DMS 273 (cell line): ENCODE measurements at regions not wholly inside any gene's neighbourhood (a gene's known extent, or its start where the extent isn't known, plus 50 kb on each side); places are given as distances from the start of the nearest gene placed in this dataset.
"Not testable (repeated sequence)": the region's sequence is repeated elsewhere in the genome, so short reads cannot be mapped to it uniquely, and the experiment has no call there.

Source experiments
- DNase-seq: peaks from one replicate; lab custom pipeline; 2025; ENCODE audit not compliant: unreplicated experiment; lab: John Stamatoyannopoulos, UW

DNA sequence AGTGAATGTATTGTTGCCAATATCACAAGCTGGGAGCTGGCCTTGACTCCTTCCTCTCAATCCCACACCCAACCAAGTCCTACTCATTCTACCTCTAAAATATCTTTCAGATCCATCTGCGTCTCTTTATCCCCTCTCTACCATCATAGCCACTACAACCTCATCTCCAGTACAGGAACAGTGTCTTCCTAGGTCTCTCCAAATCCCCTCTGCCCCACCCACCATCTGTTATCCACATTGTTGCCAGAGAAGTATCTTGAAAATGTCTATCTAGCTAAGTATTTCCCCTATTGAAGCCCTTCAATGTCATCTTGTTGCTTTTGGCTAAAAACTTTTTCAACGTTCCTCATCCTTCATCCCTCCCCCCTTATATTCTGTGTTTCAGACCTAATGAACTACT lies 244.7 kb downstream of the C12orf75 start:
- DNase-seq: no peak

DNA sequence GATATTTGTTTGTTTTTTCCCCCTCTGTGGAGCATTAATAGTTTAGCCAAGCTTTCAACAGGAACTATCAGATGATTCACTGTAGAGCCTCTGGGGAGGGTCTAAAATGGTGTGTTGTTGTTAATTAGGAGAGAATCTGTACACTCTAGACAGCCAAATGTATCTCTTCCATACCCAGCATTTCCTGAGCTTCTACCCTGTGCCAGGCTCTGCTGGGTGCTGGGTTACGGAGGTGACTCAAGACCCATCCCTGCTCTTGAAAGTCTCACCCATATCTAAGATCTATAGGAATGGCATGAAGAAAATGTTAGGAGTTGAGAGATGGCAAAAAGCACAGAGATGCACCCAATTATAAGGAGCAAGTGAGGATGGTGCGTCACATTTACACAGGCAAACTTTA lies 245.8 kb downstream of the C12orf75 start:
- DNase-seq: no peak

DNA sequence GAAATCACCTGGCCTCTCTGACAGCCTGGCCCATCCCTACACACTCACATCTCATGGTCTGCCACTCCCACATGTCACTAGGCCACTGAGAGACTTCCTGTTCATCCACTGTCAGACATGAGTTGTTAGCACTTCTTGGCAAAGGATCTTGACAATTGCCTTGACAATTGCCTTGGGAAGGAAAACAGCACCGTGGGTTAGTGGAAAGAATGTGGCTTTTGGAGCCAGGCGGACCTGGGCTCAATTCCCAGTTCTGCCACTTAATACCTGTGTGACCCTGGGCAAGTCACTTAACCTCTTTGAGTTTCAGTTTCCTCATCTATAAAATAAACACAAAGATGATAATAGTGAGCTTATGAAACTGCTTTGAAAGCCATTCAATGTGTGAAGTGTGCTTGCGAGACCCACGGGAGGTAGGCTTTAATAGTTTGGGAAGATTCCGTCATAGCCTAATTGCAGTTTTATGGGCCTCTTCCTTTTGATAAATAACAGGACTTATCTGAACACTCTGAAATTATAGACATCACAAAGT lies 250.4 kb downstream of the C12orf75 start:
- DNase-seq: no peak

DNA sequence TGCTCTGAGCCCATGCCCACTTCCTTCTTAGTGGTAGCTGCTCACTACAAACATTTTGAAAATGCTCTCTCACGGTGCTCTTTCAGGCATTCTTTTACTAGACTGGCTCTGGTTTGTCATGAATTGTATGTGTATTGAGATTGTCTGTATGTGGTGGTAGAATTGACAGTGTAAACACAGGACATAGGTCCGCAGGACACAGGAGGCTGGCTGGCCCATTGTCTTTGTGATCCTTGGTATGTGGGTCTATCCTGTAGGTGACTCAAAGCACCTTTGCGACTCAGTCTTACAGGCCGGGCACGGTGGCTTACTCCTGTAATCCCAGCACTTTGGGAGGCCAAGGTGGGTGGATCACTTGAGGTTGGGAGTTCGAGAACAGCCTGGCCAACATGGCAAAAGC lies 250.9 kb downstream of the C12orf75 start:
- no peak for DNase-seq

DNA sequence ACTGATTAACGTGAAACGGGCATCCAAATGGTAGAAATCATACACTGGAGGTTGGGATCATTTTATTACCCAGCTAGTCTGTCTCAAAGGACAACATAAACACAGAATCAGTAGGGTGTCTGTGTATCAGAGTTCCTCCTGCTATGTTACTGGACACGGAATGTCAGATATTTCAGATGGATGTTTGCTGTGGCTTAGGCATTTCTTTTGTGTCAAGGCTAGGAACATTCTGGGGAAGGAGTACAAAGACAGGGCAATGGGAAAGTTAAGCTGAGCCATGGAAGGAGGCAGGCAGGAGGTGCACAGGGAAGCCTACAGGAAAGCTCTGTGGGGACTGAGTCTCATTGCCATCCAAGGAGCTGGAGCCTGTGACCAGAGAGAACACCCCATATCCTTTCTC lies 254.6 kb downstream of the C12orf75 start:
- DNase-seq: no peak

DNA sequence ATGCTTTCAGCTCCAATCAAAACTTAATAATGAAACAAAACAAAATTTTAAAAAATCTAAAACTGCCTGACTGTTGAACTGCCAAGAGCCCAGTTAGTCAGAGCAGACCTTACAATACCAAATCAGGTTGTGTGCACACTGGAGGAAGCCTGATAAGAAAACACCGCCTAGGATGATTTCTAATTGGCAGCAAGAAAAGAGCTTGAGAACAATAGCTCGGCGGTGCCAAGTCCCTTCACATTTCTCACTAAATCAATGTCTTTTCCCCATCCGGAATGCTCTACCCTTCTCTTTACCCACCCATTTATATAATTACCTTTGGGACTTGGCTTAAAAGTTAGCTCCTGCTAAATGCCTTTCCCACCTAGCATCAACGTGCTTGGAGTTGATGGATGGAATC lies 256.7 kb downstream of the C12orf75 start:
- DNase-seq: no peak

DNA sequence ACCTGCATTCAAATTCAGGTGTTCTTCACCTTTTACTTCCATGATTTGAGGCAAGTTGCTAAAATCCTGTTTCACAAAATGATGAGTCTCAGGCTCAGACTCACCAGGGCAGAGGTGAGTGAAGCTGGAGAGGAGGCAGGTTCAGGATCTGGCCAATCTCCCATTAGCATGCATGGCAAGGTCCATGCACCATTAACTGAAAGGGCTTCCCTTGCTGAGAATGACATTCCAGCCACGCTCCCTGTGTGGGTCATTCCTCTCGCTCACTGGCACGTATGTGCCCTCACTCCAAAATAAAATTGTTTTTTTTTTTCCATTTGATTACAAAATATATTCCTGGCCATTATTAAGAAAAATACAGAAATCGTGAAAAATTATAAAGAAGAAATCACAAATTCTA lies 257.6 kb downstream of the C12orf75 start:
- DNase-seq: no peak

DNA sequence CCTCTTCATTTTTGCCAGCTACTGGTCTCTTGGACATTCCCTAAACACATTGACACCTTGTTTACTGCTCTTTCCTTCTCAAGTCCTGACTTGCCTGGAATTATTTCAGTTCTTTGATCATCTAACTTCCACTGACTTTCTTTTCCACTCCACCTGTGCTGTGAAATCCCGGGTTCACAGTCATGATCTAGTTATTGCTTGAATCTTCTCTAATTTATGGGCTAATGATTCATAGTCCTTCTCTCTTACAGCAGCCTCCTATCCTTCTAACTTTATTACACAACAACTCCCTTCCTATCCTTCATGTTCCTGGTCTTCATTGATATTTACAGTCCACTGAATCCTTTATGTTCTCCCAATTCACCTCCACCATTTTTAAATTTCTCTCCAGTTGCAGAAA lies 260.1 kb downstream of the C12orf75 start:
- DNase-seq: no peak

DNA sequence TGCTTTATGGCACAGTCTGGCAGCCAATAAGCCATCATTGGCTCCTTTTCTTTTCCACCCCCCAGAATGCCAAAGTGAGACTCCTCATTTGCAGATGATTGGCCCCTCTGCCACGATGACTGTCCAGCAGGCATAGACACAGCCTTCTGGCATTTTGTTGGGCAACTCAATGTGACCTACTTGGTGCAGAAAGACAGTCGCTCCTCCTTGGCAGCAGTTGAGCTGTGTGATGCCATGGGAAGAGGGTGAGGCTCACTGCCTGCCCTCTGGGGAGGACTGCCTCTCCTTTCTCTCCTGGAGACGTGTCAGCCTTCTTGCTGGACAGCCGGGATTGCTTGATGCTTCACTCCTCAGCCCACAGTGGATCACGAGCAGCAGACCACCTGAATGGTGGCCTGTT lies 264.9 kb downstream of the C12orf75 start:
- no peak for DNase-seq

DNA sequence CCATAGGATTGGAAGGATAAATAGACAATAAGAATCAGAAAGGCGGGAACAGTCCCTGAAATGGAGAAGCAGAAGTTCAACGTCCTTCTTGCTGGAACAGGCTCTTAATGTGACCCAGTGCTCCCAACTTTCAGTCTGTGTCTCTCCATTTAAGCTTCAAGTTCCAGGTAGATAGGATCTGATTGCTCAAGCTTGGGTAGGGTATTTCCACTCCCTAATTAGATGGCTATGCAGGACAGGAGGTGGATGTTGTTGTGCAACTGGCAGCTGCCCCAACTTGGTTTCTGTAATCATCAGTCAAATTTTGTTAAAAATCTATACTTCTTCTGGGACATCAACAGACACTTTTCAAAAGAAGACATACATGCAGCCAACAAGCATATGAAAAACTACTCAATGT lies 266.2 kb downstream of the C12orf75 start:
- DNase-seq: no peak

DNA sequence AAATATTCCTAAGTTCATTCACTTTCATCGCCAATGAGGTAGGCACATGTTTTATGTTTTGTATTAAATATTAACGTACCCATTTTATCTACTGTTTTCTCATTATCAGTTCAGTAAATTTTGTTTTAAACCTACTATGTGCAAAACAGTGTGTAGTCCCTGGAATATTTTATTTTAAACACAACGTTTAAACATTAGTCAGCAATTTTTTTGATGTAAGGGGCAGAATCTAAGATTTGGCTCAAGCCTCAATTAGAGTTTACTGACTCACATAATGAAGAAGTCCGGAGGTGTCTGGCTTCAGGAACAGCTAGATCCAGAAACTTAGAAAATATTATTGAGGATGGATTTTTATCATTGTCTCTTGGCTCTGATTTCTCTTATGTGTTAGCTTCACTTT lies 267.5 kb downstream of the C12orf75 start:
- no peak for DNase-seq

DNA sequence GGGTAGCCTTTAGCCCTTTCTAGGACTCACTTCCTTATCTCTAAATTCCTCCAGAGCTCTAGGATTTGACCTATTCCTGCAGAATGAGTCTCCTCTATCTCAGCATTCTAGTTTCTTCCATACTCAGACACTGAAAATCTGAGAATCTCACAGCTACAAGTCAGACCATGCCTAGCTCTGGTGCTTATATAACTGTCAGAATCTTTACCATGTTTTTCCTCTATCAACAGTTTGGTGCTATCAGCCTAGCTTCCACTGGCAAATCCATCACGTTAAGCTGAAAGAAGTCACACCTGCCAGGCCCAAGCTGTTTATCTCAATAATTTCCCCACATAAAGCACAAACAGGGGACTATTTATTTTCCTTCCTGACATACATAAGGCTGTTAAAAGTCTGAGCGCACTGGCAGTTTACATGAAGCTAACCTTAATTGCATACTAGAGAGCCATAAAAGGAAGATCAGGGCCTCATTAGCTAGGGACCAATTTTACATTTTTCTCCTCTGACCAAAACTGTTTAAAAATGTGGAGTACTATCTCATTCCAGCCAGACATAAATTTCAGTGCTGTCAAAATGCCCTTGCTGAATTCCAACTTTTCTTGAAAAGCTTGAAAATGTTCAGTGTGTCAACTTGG lies 270.5 kb downstream of the C12orf75 start:
- DNase-seq: no peak

DNA sequence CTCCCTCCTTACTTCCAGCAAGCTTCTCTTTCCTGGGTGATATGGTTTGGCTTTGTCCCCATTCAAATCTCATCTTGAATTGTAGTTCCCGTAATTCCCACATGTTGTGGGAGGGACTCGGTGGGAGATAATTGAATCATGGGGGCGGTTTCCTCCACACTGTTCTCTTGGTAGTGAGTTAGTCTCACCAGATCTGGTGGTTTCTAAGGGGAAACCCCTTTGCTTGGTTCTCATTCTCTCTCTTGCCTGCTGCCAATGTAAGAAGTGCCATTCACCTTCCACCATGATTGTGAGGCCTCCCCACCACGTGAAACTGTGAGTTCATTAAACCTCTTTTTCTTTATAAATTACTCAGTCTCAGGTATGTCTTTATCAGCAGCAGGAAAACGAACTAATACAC lies 271.8 kb downstream of the C12orf75 start:
- not testable (repeated sequence) for DNase-seq

DNA sequence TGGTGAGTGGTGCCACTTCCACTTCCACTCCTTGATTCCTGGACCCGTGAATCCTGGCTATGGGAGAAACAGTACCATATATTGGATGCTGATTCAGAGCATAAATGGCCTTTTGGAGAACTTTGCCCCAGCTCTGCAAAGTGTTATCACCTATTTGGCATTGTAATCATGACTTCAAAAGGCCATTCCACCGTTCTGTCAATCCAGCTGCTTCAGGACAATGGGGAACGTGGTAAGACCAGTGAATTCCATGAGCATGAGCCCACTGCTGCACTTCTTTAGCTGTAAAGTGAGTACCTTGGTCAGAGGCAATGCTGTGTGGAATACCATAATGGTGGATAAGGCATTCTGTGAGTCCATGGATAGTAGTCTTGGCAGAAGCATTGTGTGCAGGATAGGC lies 273.8 kb downstream of the C12orf75 start:
- DNase-seq: not testable (repeated sequence)

DNA sequence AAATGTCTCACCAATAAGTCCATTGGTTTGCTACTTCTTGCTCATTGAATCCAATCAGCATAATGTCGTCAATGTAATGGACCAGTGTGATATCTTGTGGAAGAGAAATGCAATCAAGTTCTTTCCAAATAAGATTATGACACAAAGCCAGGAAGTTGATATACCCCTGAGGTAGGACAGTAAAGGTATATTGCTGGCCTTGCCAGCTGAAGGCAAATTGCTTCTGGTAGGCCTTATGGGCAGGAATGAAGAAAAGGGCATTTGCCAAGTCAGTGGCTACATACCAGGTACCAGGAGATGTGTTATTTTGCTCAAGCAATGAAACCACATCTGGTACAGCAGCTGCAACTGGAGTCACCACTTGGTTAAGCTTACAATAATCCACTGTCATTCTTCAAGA lies 276.1 kb downstream of the C12orf75 start:
- DNase-seq: not testable (repeated sequence)

DNA sequence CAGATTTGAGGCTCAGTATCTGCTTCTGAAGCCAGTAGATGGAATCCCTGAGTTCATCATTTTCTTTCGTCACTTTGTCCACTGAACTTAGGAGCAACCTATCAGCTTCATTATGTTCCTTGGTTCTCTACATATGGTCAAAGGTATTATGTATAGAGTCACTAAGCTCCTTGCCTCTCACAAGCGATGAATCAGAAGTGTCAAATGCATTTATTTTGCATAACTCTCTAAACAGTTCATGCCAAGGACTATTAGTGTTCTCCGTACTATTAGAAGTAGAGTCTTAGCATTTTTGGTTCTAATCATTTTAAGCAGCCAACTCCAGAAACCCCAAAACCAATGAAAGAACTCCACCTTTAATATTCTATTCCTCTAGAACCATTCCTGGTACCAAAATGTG lies 278.5 kb downstream of the C12orf75 start:
- not testable (repeated sequence) for DNase-seq

DNA sequence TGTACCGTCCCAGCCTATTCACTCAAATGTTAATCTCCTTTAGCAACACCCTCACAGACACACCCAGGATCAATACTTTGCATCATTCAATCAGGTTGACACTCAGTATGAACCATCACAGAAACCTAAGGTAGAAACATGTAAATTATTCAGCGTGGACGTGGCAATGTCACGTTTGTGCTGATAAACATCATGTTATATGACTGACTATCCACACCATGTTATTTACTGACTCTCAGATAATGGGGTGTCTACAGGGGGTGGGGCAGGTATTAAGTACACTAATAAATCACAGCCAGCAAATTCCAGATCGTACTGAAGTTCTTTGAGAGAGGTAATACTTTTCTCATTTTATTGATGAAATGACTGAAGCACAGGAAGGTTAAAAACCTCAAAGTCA lies 280.0 kb downstream of the C12orf75 start:
- DNase-seq: no peak

DNA sequence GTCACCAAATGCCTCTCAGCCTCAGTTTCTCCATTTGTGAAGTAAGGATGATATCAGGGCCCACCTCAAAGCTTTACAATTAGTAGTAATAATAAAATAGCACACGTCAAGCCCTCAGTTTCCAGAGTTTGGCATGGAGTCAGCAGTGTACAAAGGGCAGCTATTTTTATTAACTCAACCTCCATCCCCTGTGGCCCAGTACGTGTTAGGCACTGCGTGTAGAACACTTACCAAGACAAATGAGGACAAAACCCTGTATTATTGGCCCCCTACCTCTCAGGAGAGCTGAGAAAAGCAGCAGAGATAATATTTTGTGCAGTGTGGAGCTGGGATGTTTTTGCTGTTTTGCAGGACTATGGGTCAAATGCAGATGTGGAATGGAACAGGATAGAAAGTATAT lies 280.8 kb downstream of the C12orf75 start:
- DNase-seq: no peak

DNA sequence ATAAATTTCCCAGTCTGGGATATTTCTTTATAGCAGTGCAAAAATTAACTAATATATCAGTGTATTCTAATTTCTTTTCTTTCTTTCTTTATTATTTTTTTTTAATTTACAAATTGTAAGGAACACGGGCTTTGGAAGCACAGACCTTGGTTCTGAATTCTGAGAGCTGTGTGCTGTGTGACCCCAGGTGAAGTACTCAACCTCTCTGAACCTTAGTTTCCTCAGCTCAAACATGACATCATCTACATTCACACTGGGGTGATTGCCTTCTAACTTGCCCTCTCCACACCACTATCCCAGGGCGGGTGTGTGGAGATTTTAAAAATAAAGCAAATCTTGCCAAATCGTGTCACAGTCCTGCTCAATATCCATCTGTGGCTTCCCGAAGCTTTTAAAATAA lies 282.8 kb downstream of the C12orf75 start:
- DNase-seq: no peak

DNA sequence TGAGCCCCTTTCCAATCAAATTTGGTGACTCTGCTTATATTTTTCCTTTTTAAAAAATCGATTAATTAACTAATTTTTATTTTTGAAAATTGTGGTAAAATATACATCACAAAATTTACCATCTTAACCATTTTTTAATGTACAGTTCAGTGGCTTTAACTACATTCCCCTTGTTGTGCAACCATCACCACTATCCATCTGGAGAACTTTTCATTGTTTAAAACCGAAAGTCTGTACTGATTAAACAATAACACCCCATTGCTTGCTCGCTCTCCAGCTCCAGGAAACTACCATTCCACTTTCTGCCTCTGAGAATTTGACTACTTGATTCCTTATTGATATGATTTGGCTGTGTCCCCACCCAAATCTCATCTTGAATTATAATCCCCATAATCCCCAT lies 283.4 kb downstream of the C12orf75 start:
- no peak for DNase-seq

DNA sequence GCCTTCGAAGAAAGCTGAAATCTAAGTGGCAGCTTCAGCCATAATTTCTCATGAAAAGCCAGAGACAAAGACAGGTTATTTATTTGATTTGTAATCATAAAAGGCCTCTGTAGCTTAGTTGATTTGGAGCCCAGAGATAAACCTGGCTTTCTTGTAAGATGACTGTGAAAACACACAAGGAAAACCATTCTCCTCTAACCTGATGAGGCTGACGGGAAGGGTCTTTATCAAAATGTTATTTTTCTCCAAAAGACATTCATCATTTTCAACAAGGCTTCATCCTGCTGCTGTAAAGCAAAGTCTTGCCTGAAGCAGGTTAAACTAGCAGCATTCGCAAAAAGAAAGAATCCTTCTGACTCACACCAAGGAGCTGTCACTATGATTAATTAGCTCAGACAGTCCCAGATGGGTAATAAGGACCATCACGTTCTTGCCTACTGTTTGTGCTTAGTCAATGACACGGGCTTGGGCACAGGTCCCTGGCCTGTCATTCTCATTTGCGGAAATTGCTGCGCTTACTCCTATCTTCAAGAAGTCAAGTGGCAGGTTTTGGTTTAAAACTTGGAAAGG lies 286.6 kb downstream of the C12orf75 start:
- no peak for DNase-seq

DNA sequence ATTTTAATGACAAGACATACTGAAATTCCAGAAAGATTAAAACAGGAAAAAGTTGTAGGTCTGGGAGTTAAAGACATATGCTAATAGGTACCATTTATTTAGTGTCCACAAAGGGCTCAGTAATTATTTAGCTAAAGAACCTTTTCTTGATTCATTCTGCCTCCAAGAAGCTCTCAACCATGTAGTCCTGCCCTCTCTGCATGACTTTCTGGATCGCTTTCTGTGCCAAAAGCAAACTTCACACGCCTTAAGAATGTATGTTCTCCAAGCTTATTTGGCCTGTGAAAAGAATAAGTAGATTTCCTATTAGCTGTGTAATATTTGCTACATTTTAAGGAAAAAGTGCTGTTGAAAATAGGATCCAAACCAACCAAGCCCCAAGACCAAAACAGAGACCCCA lies 291.7 kb downstream of the C12orf75 start:
- no peak for DNase-seq
